OCI-LY7 (cell line): ENCODE measurements at regions not wholly inside any gene's neighbourhood (a gene's known extent, or its start where the extent isn't known, plus 50 kb on each side); places are given as distances from the start of the nearest gene placed in this dataset.

Source experiments
- BruUV-seq: library from RNA; stranded (reverse); fragments of 400-500 nt; replicated peaks from 2 replicates; lab custom pipeline; 2021; lab: Mats Ljungman, UMichigan
- CTCF ChIA-PET: fragments of 300-600 bp; sonication (Branson Sonifier 250); formaldehyde crosslinking; loops from one replicate; lab custom pipeline; 2022; ENCODE audit warnings: antibody characterized with exemption; ENCODE audit not compliant: unreplicated experiment; lab: Charles Lee
- POLR2A ChIA-PET: fragments of 300-600 bp; sonication (Branson Sonifier 250); formaldehyde crosslinking; loops from one replicate; lab custom pipeline; 2022; ENCODE audit warnings: antibody characterized with exemption; lab: Charles Lee
- DNase-seq: peaks from one replicate; pipeline ENCODE4 v3.0.0-alpha.2; 2015; ENCODE audit warnings: low spot score
- H2AFZ ChIP-seq: fragments of 200-600 bp; sonication (generic), shearing (Covaris generic); 2 replicates; pipeline ENCODE4 v1.6.1; 2014; ENCODE audit warnings: mild to moderate bottlenecking, antibody characterized with exemption, low read length, moderate library complexity
- H3K27ac ChIP-seq: fragments of 200-600 bp; sonication (generic); 2 replicates; pipeline ENCODE4 v1.5.1; 2014; ENCODE audit warnings: mixed run types, low read depth, mild to moderate bottlenecking, moderate library complexity, low read length, inconsistent platforms; ENCODE audit not compliant: poor library complexity, severe bottlenecking
- H3K36me3 ChIP-seq: fragments of 200-600 bp; sonication (generic); 2 replicates; pipeline ENCODE4 v1.6.1; 2014; ENCODE audit warnings: mild to moderate bottlenecking, antibody characterized with exemption, low read length, moderate library complexity, mixed read lengths; ENCODE audit not compliant: insufficient read depth
- H3K4me1 ChIP-seq: fragments of 200-600 bp; sonication (generic); 2 replicates; pipeline ENCODE4 v1.5.1; 2014; ENCODE audit warnings: mild to moderate bottlenecking, low read length; ENCODE audit not compliant: insufficient read depth, poor library complexity, severe bottlenecking
- H3K4me2 ChIP-seq: fragments of 200-600 bp; sonication (generic); 2 replicates; pipeline ENCODE4 v1.6.1; 2014; ENCODE audit warnings: mild to moderate bottlenecking, low read length
- H3K4me3 ChIP-seq: fragments of 200-600 bp; sonication (generic); 2 replicates; pipeline ENCODE4 v1.5.1; 2014; ENCODE audit warnings: mild to moderate bottlenecking, low read depth, low read length; ENCODE audit not compliant: poor library complexity, severe bottlenecking
- H3K79me2 ChIP-seq: fragments of 200-600 bp; sonication (generic); 2 replicates; pipeline ENCODE4 v1.6.1; 2016; ENCODE audit warnings: low read depth, mild to moderate bottlenecking, low read length, moderate library complexity, mixed read lengths; ENCODE audit not compliant: insufficient read depth
- H3K9me2 ChIP-seq: fragments of 200-600 bp; sonication (generic); 2 replicates; pipeline ENCODE4 v1.6.1; 2016; ENCODE audit warnings: mild to moderate bottlenecking, low read length, mixed read lengths; ENCODE audit not compliant: insufficient read depth
- H3K9me3 ChIP-seq: fragments of 200-600 bp; sonication (generic); 2 replicates; pipeline ENCODE4 v1.6.1; 2014; ENCODE audit warnings: mild to moderate bottlenecking, mixed run types, low read length, mixed read lengths
- H4K20me1 ChIP-seq: fragments of 200-600 bp; sonication (generic); 2 replicates; pipeline ENCODE4 v1.6.1; 2014; ENCODE audit warnings: mild to moderate bottlenecking, antibody characterized with exemption, low read length, moderate library complexity, mixed read lengths; ENCODE audit not compliant: insufficient read depth
- EZH2phosphoT487 ChIP-seq: fragments of 200-600 bp; sonication (generic); IDR thresholded peaks from 2 replicates; pipeline ENCODE4 v1.6.1; 2018; ENCODE audit warnings: low read depth, borderline replicate concordance, mild to moderate bottlenecking, mixed run types, antibody characterized with exemption, low read length, moderate library complexity, mixed read lengths
- intact Hi-C: fragments of 100-400 bp; cut with micrococcal nuclease; formaldehyde crosslinking; loops from one replicate; pipeline ENCODE4 v1.10.0; 2022; ENCODE audit not compliant: unreplicated experiment
- TF ChIP-seq, protein P1 (sequence below): fragments of 200-600 bp; sonication (generic); conservative IDR thresholded peaks from 2 replicates; pipeline ENCODE4 v1.5.1; 2014; ENCODE audit warnings: mild to moderate bottlenecking, antibody characterized with exemption, low read length, moderate library complexity, mixed read lengths

DNA sequence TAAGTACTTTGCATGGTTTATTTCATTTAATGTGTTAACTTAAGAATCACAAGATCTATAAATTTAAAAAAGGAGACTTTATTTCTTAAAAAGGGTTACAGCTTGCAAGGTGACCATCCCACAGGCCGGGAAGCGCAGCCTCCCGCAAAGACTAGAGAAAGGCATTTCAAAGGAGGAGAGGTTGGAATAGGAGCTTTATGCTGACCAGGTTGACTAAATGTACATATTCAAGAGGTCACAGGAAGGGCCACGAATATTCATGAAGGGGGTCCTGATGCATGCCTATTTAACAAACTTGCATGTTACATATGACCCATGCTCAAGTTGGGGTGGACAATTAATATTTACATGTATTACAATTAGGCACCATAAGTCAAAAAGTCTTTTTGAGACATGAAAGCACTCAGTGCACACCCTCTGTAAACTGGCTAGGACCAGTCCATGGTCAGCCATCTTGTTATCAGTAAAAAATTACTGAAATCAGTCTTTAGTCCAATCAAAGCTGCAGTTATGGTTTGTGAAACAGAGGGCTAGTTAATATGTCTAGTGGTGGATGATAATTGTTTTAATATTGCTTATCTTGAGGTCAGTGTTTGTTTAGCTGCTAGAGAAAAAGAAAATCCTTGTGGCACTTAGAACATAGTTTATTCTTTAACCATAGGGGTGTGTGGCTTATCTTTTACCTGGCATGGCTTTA, 169.3 kb downstream of the KCNE4 start:
- BruUV-seq = no TSS peak
- no peak for DNase-seq
- Histone ChIP-seq H3K27ac (no peak overlapping the region), H3K9me3 (no peaks in the 10 kb centered on the region), H3K4me1 (no peaks in the 10 kb centered on the region), H3K4me2 (no peak overlapping the region), H2AFZ (no peak overlapping the region), H3K4me3 (no peak overlapping the region), H3K79me2 (no peaks in the 10 kb centered on the region), H3K9me2 (no peaks in the 10 kb centered on the region), H3K36me3 (no peaks in the 10 kb centered on the region), H4K20me1 (no peaks in the 10 kb centered on the region)
- intact Hi-C loops = no loop called here
- ChIA-PET POLR2A (no interaction called here), CTCF (no interaction called here)
- no peak for TF ChIP-seq EZH2phosphoT487
- TF ChIP-seq, protein P1, sequence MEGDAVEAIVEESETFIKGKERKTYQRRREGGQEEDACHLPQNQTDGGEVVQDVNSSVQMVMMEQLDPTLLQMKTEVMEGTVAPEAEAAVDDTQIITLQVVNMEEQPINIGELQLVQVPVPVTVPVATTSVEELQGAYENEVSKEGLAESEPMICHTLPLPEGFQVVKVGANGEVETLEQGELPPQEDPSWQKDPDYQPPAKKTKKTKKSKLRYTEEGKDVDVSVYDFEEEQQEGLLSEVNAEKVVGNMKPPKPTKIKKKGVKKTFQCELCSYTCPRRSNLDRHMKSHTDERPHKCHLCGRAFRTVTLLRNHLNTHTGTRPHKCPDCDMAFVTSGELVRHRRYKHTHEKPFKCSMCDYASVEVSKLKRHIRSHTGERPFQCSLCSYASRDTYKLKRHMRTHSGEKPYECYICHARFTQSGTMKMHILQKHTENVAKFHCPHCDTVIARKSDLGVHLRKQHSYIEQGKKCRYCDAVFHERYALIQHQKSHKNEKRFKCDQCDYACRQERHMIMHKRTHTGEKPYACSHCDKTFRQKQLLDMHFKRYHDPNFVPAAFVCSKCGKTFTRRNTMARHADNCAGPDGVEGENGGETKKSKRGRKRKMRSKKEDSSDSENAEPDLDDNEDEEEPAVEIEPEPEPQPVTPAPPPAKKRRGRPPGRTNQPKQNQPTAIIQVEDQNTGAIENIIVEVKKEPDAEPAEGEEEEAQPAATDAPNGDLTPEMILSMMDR = no peak

DNA sequence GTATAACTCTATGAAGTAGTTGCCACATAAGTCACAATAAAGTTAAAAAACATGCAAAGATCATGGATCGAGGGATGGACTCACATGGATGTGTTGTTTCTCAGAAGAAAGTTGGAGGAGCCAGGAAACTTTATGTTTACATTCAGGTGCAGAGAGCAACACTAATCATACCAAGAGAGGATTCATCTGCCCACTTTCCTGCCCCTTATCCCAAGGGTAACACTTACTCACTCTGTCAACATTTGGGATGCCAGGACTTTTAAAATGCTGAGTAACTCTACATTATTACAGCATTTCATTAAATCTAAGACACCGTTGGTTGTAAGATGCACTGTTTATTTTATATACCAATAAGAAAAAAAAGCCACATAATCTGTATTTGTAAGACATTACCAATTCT, 170.4 kb downstream of the KCNE4 start:
- CTCF ChIA-PET = no interaction called here
- Histone ChIP-seq H3K9me3 (no peaks in the 10 kb centered on the region), H2AFZ (no peak overlapping the region), H4K20me1 (no peaks in the 10 kb centered on the region), H3K4me1 (no peaks in the 10 kb centered on the region), H3K79me2 (no peaks in the 10 kb centered on the region), H3K4me2 (no peak overlapping the region), H3K27ac (no peak overlapping the region), H3K4me3 (no peak overlapping the region), H3K9me2 (no peaks in the 10 kb centered on the region), H3K36me3 (no peaks in the 10 kb centered on the region)
- TF ChIP-seq, protein P1 = no peak
- no peak for TF ChIP-seq EZH2phosphoT487
- intact Hi-C loops = no loop called here
- POLR2A ChIA-PET = no interaction called here
- no TSS peak for BruUV-seq
- no peak for DNase-seq

DNA sequence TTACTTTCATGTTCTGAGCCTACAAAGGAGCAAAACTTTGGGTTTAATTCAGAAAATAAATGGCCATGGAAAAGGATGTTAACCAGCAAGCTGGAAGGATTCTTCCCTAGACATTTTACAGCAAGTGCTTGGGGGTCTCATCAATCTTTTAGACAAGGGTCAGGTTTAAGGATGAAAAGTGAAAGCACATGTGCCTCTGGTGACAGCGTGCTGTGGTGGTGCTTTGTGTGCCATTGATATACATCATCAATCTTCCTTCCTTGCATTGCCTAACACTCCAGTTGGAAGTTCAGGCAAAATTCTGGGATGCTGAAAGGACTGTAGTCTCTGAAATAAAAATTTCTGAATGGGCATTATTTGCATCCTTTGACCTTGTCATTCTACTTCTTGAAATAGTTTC, 171.2 kb downstream of the KCNE4 start:
- Histone ChIP-seq H4K20me1 (no peaks in the 10 kb centered on the region), H3K4me3 (no peak overlapping the region), H3K9me2 (no peaks in the 10 kb centered on the region), H3K9me3 (no peaks in the 10 kb centered on the region), H2AFZ (no peak overlapping the region), H3K4me1 (no peaks in the 10 kb centered on the region), H3K4me2 (no peak overlapping the region), H3K36me3 (no peaks in the 10 kb centered on the region), H3K79me2 (no peaks in the 10 kb centered on the region), H3K27ac (no peak overlapping the region)
- intact Hi-C loops = no loop called here
- ChIA-PET POLR2A (no interaction called here), CTCF (no interaction called here)
- no TSS peak for BruUV-seq
- TF ChIP-seq, protein P1 = no peak
- no peak for TF ChIP-seq EZH2phosphoT487
- no peak for DNase-seq
